Ovary (tissue), 7 donors: ENCODE measurements at regions not wholly inside any gene's neighbourhood (a gene's known extent, or its start where the extent isn't known, plus 50 kb on each side); places are given as distances from the start of the nearest gene placed in this dataset.

Source experiments
- DNase-seq, 5 donors: peaks; one replicate each; pipeline ENCODE4 v3.0.0-alpha.2; 2019 to 2020
- H3K27ac ChIP-seq, 2 donors: fragments of 200-600 bp; one replicate each; pipeline versions ENCODE4 v1.5.1 to v1.8.0; 2019 to 2022
- H3K27me3 ChIP-seq: fragments of 200-600 bp; one replicate; pipeline ENCODE4 v1.8.0; 2022
- H3K36me3 ChIP-seq: fragments of 200-600 bp; sonication (generic); one replicate; pipeline ENCODE4 v1.5.1; 2019
- H3K4me1 ChIP-seq: one replicate; pipeline ENCODE4 v1.8.1; 2013; ENCODE audit warnings: mild to moderate bottlenecking, moderate library complexity; ENCODE audit not compliant: insufficient read depth
- H3K4me3 ChIP-seq: fragments of 200-600 bp; sonication (generic); one replicate; pipeline ENCODE4 v1.5.1; 2017
- H3K9me3 ChIP-seq, 2 donors: fragments of 200-600 bp in 1 of 2; sonication (generic) in 1 of 2; one replicate each; pipeline versions ENCODE4 v1.5.1 to v1.8.1; 2013 to 2019; ENCODE audit warnings: mild to moderate bottlenecking in 1 of 2, moderate library complexity in 1 of 2
- EP300 ChIP-seq: sonication (generic); formaldehyde crosslinking; IDR thresholded peaks from one replicate; pipeline ENCODE4 v1.6.1; 2017; ENCODE audit warnings: antibody characterized with exemption
- POLR2A ChIP-seq: fragments of 450-650 bp; IDR thresholded peaks from one replicate; pipeline ENCODE4 v1.6.1; 2017; ENCODE audit warnings: antibody characterized with exemption, mild to moderate bottlenecking, moderate library complexity
- WGBS, 3 donors: extraction: QIAGEN DNeasy Blood & Tissue Kit in 1 of 3; methylation state at CpG; one replicate each; pipeline versions ENCODE4 v1.1.5 to v1.1.7; 2013 to 2017; 5-methylcytosine and 5-hydroxymethylcytosine counted together
- intact Hi-C, 4 donors: fragments of 100-400 bp; cut with DNase I; formaldehyde crosslinking; loops; one replicate each; pipeline versions ENCODE4 v1.11.0 to v1.15.1; 2022 to 2023
- TF ChIP-seq, protein P1 (sequence below), 3 donors: fragments of 450-650 bp in 2 of 3; fragments of 200-600 bp in 1 of 3; IDR thresholded peaks; one replicate each; pipeline versions ENCODE4 v1.5.1 to v1.8.0; 2016 to 2022; ENCODE audit warnings: antibody characterized with exemption in 3 of 3, mild to moderate bottlenecking in 1 of 3
- donor health status: DM: no; HTN: no; CAD: no; lungs with moderate emphysema.
- donor health status: DM: no; HTN: no; CAD: no.
- donor health status: Bipolar disorder and iron deficiency.
- donor health status: DM: no; HTN: no; CAD: no.
- donor health status: DM: yes; HTN: yes; CAD: no.

DNA sequence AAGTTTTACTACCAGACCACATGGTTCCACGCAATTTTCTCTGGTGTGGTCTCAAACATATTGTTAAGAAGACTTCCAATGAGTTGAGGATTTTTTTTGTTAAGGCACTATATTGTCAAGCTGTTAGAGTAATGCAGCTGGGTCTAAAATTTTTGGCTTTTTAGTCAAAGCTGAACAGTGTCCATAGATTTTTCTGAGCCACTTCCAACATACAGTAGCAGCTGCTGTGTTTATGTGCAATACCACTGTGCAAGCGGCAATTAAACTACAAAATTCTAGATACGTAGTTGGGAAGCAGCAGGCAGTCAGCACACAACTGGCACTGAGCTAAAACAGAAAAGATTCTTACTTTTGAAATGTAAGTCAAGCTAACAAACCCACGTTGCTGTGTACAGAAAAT is 1551.1 kb upstream of the AGA start:
- 45 to 58% (median 46%) methylated on average over 4 of the region's 4 CpGs for WGBS, 3 donors
- intact Hi-C loops, result no loop called here
- H3K27me3 ChIP-seq, result no peaks in the 10 kb centered on the region
- no peaks in the 10 kb centered on the region for H3K9me3 ChIP-seq
- no peak overlapping the region for H3K27ac ChIP-seq
- H3K4me1 ChIP-seq, result no peaks in the 10 kb centered on the region
- TF ChIP-seq POLR2A (no peak), EP300 (no peak)
- TF ChIP-seq, protein P1, sequence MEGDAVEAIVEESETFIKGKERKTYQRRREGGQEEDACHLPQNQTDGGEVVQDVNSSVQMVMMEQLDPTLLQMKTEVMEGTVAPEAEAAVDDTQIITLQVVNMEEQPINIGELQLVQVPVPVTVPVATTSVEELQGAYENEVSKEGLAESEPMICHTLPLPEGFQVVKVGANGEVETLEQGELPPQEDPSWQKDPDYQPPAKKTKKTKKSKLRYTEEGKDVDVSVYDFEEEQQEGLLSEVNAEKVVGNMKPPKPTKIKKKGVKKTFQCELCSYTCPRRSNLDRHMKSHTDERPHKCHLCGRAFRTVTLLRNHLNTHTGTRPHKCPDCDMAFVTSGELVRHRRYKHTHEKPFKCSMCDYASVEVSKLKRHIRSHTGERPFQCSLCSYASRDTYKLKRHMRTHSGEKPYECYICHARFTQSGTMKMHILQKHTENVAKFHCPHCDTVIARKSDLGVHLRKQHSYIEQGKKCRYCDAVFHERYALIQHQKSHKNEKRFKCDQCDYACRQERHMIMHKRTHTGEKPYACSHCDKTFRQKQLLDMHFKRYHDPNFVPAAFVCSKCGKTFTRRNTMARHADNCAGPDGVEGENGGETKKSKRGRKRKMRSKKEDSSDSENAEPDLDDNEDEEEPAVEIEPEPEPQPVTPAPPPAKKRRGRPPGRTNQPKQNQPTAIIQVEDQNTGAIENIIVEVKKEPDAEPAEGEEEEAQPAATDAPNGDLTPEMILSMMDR (IDR thresholded peaks at IDR 0.05), result no peak
- H3K36me3 ChIP-seq, result no peaks in the 10 kb centered on the region
- no peak overlapping the region for H3K4me3 ChIP-seq
- DNase-seq, result no peak

DNA sequence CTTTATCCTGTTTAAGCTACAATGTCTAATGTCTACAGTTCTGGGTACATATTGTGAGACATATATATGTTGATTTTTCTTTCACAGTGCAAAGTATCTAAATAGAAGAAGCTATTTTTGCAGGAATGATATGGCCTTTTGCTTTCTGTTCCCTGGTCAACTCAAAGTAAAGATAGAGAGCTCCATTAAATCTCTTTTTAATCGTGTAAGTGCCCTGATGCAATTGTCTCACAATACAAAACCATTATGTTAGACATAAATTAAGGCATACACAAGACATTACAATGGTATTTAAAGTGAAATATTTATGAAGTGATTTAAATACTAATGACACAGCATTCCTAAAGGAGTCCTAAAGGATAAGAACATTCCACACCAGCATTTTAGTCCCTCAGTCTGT is 1559.7 kb upstream of the AGA start:
- DNase-seq, result no peak
- 16 to 31% (median 16%) methylated on average over 1 of the region's 1 CpG for WGBS, 3 donors
- no peaks in the 10 kb centered on the region for H3K36me3 ChIP-seq
- no peaks in the 10 kb centered on the region for H3K9me3 ChIP-seq
- no peak for TF ChIP-seq POLR2A
- TF ChIP-seq EP300, result no peak
- TF ChIP-seq, protein P1 (IDR thresholded peaks at IDR 0.05), result no peak
- no peak overlapping the region for H3K27ac ChIP-seq
- H3K4me1 ChIP-seq, result no peaks in the 10 kb centered on the region
- no peak overlapping the region for H3K4me3 ChIP-seq
- no peaks in the 10 kb centered on the region for H3K27me3 ChIP-seq
- intact Hi-C loops, result no loop called here

DNA sequence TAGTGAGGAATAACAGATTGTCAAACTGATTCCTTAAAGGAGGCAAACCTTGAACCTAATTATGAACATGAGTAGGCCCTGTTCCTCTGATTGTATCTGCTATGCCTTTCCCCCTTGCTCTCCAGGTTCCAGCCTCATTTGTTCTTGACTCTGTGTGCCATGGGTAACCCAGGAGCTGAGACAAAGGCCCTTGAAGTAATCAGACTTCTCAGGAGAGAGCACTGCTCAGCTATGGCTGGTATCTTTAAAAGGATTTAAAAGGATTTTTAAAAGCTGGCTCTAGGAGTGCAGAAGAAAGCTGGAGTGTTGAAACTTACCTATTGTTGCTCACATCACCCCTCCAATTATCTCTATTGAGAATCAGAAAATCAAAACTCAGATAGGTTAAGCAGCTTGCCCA is 1565.5 kb upstream of the AGA start:
- no peaks in the 10 kb centered on the region for H3K4me1 ChIP-seq
- TF ChIP-seq POLR2A, result no peak
- no peak for TF ChIP-seq EP300
- TF ChIP-seq, protein P1 (IDR thresholded peaks at IDR 0.05), result no peak
- H3K27ac ChIP-seq, result no peak overlapping the region
- no peaks in the 10 kb centered on the region for H3K27me3 ChIP-seq
- no peak for DNase-seq
- H3K36me3 ChIP-seq, result no peaks in the 10 kb centered on the region
- no peak overlapping the region for H3K4me3 ChIP-seq
- intact Hi-C loops, result no loop called here
- H3K9me3 ChIP-seq, result no peaks in the 10 kb centered on the region

DNA sequence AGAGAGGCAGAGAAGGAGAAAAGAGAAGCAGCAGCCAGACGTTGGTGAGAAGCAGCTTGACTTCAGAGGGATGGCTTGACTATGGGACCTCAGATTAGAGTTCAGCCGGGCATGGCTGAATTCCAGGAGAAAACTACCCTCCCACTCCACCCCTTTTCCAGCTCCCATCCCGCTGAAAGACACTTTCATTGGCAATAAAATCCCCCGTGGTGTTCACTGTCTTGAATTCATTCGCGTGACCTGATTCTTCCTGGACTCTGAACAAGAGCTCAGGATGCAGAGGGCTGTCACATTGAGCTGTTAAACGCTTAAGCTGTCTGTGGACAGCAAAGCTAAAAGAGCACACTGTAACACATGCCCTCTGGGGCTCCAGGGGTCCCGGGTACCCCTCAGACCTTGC is 1575.3 kb upstream of the AGA start:
- Histone ChIP-seq H3K27ac (no peak overlapping the region), H3K9me3 (no peaks in the 10 kb centered on the region), H3K4me3 (no peak overlapping the region), H3K36me3 (no peaks in the 10 kb centered on the region), H3K4me1 (no peaks in the 10 kb centered on the region), H3K27me3 (no peaks in the 10 kb centered on the region)
- 81 to 83% (median 83%) methylated on average over 8 of the region's 8 CpGs for WGBS, 3 donors
- DNase-seq, result no peak
- TF ChIP-seq, protein P1 (IDR thresholded peaks at IDR 0.05), result no peak
- TF ChIP-seq EP300 (no peak), POLR2A (no peak)
- intact Hi-C loops, result no loop called here

- no peak for DNase-seq
- intact Hi-C loops, result no loop called here
- Histone ChIP-seq H3K27me3 (no peaks in the 10 kb centered on the region), H3K4me3 (no peak overlapping the region), H3K36me3 (no peaks in the 10 kb centered on the region), H3K4me1 (no peaks in the 10 kb centered on the region), H3K9me3 (no peaks in the 10 kb centered on the region), H3K27ac (no peak overlapping the region)
- WGBS, 3 donors, result 49 to 67% (median 61%) methylated on average over 4 of the region's 4 CpGs
- TF ChIP-seq EP300, result no peak
- TF ChIP-seq POLR2A, result no peak
- TF ChIP-seq, protein P1 (IDR thresholded peaks at IDR 0.05), result no peak
These were observed 1585.3 kb upstream of the AGA start for GRCh38 chr4:179027569-179027968.
